ENCODE measurements at regions not wholly inside any gene's neighbourhood (a gene's known extent, or its start where the extent isn't known, plus 50 kb on each side); places are given as distances from the start of the nearest gene placed in this dataset.

- H3K27ac ChIP-seq, result no peak overlapping the region
- 50% methylated on average over 4 of the region's 4 CpGs for WGBS (ENCODE audit: missing lambda C conversion rate)
- ChIA-PET POLR2A (no interaction called here), CTCF (no interaction called here)
- DNase-seq (ENCODE audit: low read depth in 1 of 2, low spot score in 1 of 2) (no peak), ATAC-seq (peak in 1 of 2 experiments; percentile 21; a peak in 1 of 6 replicates), FAIRE-seq (no peak)
- H3K4me3 ChIP-seq, result no peak overlapping the region
- no peak for TF ChIP-seq FOXS1 (CRISPR knock-in tag; IDR thresholded peaks at IDR 0.05)
- no peak for TF ChIP-seq E2F6 (IDR thresholded peaks at IDR 0.05; ENCODE audit: borderline replicate concordance, low read depth)
- TF ChIP-seq CTCF (IDR thresholded peaks at IDR 0.05), result no peak
- TF ChIP-seq JUN (IDR thresholded peaks at IDR 0.05), result no peak
- TF ChIP-seq RAD21 (conservative IDR thresholded peaks at IDR 0.05 in 1 of 2, IDR thresholded peaks at IDR 0.05 in 1 of 2), result no peak
- no peak for TF ChIP-seq CHD4 (IDR thresholded peaks at IDR 0.05; ENCODE audit: borderline replicate concordance)
- no peak for TF ChIP-seq ZNF302 (CRISPR knock-in tag; IDR thresholded peaks at IDR 0.05)
- TF ChIP-seq CHD2 (IDR thresholded peaks at IDR 0.05; ENCODE audit: low read length, partially characterized antibody), result no peak
- TF ChIP-seq MAZ (IDR thresholded peaks at IDR 0.05; ENCODE audit: borderline replicate concordance, low read depth, low read length), result no peak
- TF ChIP-seq HEYL (CRISPR knock-in tag; IDR thresholded peaks at IDR 0.05), result no peak
- no peak for TF ChIP-seq HMGXB4 (CRISPR knock-in tag; IDR thresholded peaks at IDR 0.05; ENCODE audit: borderline replicate concordance)
- no peak for TF ChIP-seq SMC3 (IDR thresholded peaks at IDR 0.05)
- no peak overlapping the region for H3K4me2 ChIP-seq
- peaks cover 22% of the 10 kb centered on the region for H3K4me1 ChIP-seq
- H3K9me3 ChIP-seq, result no peaks in the 10 kb centered on the region
Observed at GRCh38 chr10:118914629-118915028, 114.9 kb upstream of the NANOS1 start.

GRCh38 chr10:118915161-118915560 is 114.4 kb upstream of the NANOS1 start:
- FAIRE-seq (no peak), ATAC-seq (0 out of 6 replicates have a peak, but pooled peaks of 1 of the 2 experiments have one; percentile 21), DNase-seq (ENCODE audit: low read depth in 1 of 2, low spot score in 1 of 2) (no peak)
- Histone ChIP-seq H3K27ac (no peak overlapping the region), H3K4me2 (no peak overlapping the region), H3K9me3 (no peaks in the 10 kb centered on the region), H3K4me3 (no peak overlapping the region), H3K4me1 (peaks cover 22% of the 10 kb centered on the region)
- TF ChIP-seq TP53 (CRISPR knock-in tag; IDR thresholded peaks at IDR 0.05) (no peak), PBX3 (IDR thresholded peaks at IDR 0.05) (no peak), HOXB13 (CRISPR knock-in tag; IDR thresholded peaks at IDR 0.05; ENCODE audit: low read depth) (no peak), CTCF (IDR thresholded peaks at IDR 0.05) (no peak), KDM5A (IDR thresholded peaks at IDR 0.05) (no peak), NPAS2 (CRISPR knock-in tag; IDR thresholded peaks at IDR 0.05; ENCODE audit: borderline replicate concordance) (no peak), PHF8 (IDR thresholded peaks at IDR 0.05; ENCODE audit: borderline replicate concordance, low read depth) (no peak), MAX (IDR thresholded peaks at IDR 0.05) (no peak), FOSL2 (IDR thresholded peaks at IDR 0.05) (no peak), FOSL2 (CRISPR knock-in tag; IDR thresholded peaks at IDR 0.05) (no peak), MAFK (IDR thresholded peaks at IDR 0.05; ENCODE audit: partially characterized antibody) (no peak), BCL3 (IDR thresholded peaks at IDR 0.05) (no peak)
- WGBS (ENCODE audit: missing lambda C conversion rate), result 77% methylated on average over 8 of the region's 8 CpGs
- ChIA-PET CTCF (no interaction called here), POLR2A (no interaction called here)
